Lower leg skin (tissue), 4 donors: ENCODE measurements at regions not wholly inside any gene's neighbourhood (a gene's known extent, or its start where the extent isn't known, plus 50 kb on each side); places are given as distances from the start of the nearest gene placed in this dataset.

Experiments used
- DNase-seq, 2 donors: peaks; one replicate each; pipeline ENCODE4 v3.0.0-alpha.2; 2019; ENCODE audit warnings: low spot score in 2 of 2
- H3K4me3 ChIP-seq: fragments of 200-600 bp; sonication (generic); 2 replicates; pipeline ENCODE4 v1.5.1; 2017; ENCODE audit warnings: mild to moderate bottlenecking, low read depth; ENCODE audit not compliant: poor library complexity, severe bottlenecking
- POLR2A ChIP-seq, 2 donors: fragments of 450-650 bp; IDR thresholded peaks; one replicate each; pipeline ENCODE4 v1.6.1; 2016 to 2017; ENCODE audit warnings: antibody characterized with exemption in 2 of 2, mild to moderate bottlenecking in 1 of 2, moderate library complexity in 1 of 2
- WGBS, 2 donors: methylation state at CpG; one replicate each; pipeline ENCODE4 v1.1.5; 2018; 5-methylcytosine and 5-hydroxymethylcytosine counted together
- intact Hi-C: fragments of 100-400 bp; cut with DNase I; formaldehyde crosslinking; loops from one replicate; pipeline ENCODE4 v1.15.0; 2023; ENCODE audit warnings: low total_unique reads
- TF ChIP-seq, protein P1 (sequence below), 3 donors: fragments of 450-650 bp; IDR thresholded peaks; one replicate each; pipeline ENCODE4 v1.5.1; 2016; ENCODE audit warnings: antibody characterized with exemption in 3 of 3, mild to moderate bottlenecking in 3 of 3, moderate library complexity in 2 of 3

DNA sequence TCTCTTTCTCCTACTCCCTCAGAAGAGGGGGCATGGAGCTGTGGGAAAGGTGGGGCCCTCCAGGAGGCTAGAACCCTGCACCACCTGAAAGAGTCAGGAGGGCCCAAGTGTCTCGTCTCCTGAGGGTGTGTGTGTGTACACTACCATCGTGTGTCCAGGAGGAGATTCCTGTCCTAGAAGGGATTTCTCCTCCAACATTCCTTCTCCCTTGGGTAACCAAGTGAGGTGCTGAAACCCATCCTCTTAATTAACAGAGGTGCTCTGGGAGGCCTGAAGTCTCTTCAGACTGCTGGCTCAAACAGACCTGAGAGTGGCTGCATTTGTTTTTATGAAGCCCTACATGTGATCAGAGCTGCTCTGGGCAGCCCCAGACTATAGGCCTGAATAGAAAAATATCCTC lies 61.1 kb upstream of the FAM169A start:
- 63 to 78% methylated on average over 2 of the region's 2 CpGs for WGBS, 2 donors
- H3K4me3 ChIP-seq, result no peak overlapping the region
- intact Hi-C loops, result no loop called here
- no peak for TF ChIP-seq POLR2A (IDR thresholded peaks at IDR 0.05)
- TF ChIP-seq, protein P1, sequence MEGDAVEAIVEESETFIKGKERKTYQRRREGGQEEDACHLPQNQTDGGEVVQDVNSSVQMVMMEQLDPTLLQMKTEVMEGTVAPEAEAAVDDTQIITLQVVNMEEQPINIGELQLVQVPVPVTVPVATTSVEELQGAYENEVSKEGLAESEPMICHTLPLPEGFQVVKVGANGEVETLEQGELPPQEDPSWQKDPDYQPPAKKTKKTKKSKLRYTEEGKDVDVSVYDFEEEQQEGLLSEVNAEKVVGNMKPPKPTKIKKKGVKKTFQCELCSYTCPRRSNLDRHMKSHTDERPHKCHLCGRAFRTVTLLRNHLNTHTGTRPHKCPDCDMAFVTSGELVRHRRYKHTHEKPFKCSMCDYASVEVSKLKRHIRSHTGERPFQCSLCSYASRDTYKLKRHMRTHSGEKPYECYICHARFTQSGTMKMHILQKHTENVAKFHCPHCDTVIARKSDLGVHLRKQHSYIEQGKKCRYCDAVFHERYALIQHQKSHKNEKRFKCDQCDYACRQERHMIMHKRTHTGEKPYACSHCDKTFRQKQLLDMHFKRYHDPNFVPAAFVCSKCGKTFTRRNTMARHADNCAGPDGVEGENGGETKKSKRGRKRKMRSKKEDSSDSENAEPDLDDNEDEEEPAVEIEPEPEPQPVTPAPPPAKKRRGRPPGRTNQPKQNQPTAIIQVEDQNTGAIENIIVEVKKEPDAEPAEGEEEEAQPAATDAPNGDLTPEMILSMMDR (IDR thresholded peaks at IDR 0.05), result no peak
- no peak for DNase-seq

DNA sequence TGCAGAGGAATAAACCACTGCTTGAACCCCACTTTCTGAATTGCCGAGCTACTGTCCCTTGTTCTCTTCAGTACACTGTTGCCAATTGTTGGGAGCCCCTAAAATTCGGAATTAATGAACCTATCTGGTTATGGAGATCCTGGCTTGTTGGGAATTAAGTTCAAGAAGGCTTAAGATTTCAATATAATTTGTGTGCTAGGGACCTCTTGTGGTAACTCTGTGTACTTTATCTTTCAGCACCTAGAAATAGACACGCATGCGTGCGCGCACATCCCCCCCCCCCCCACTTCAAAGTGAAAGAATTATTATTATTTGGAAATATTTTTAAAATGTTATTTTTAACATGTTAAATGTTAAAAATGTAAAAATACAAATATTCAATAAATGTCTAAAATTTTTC lies 53.3 kb upstream of the FAM169A start:
- intact Hi-C loops, result no loop called here
- no peak overlapping the region for H3K4me3 ChIP-seq
- 6 to 8% methylated on average over 6 of the region's 6 CpGs for WGBS, 2 donors
- DNase-seq, result no peak
- TF ChIP-seq, protein P1 (IDR thresholded peaks at IDR 0.05), result no peak
- TF ChIP-seq POLR2A (IDR thresholded peaks at IDR 0.05), result no peak

DNA sequence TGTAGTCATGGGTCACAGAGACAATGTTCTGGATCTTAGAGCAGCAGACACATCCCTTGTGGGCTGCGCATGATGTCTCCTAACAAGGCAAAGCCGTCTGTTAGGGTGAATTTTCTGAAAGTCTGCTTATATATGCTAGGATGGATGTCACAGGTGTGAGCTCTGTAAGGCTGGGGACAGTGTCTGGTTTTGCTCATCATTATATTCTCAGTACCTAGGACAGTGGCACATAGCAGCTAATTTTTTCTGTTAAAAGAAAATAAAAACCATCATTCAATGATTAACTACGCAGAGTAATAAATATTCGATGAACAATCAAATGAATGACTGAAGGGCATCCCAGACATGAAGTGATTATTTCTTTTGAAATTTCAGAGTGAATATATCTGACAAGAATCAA lies 52.9 kb upstream of the FAM169A start:
- no peak for TF ChIP-seq POLR2A (IDR thresholded peaks at IDR 0.05)
- TF ChIP-seq, protein P1 (IDR thresholded peaks at IDR 0.05), result no peak
- WGBS, 2 donors, result 74 to 76% methylated on average over 4 of the region's 4 CpGs
- no peak for DNase-seq
- intact Hi-C loops, result no loop called here
- no peak overlapping the region for H3K4me3 ChIP-seq

DNA sequence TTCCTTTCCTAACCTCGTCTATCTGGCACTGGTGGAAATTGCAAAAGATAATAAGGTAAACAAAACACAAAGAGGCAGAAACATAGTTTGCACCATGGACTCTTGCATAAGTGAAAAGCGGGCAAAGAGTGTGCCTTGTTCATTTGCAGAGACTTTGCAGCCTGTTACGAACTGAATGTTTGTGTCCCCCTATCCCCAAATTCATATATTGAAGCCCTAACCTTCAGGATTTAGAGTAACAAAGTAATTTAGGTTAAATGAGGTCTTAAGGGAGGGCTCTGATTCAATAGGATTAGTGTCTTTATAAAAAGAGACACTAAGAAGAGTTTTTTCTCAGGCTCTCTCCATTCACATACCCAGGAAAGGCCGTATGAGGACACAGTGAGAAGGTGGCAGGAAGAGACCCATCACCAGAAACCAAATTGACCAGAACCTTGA lies 52.1 kb upstream of the FAM169A start:
- WGBS, 2 donors, result 86% methylated on average over 4 of the region's 4 CpGs
- no peak for DNase-seq
- intact Hi-C loops, result no loop called here
- TF ChIP-seq, protein P1 (IDR thresholded peaks at IDR 0.05), result no peak
- TF ChIP-seq POLR2A (IDR thresholded peaks at IDR 0.05), result no peak
- no peak overlapping the region for H3K4me3 ChIP-seq

DNA sequence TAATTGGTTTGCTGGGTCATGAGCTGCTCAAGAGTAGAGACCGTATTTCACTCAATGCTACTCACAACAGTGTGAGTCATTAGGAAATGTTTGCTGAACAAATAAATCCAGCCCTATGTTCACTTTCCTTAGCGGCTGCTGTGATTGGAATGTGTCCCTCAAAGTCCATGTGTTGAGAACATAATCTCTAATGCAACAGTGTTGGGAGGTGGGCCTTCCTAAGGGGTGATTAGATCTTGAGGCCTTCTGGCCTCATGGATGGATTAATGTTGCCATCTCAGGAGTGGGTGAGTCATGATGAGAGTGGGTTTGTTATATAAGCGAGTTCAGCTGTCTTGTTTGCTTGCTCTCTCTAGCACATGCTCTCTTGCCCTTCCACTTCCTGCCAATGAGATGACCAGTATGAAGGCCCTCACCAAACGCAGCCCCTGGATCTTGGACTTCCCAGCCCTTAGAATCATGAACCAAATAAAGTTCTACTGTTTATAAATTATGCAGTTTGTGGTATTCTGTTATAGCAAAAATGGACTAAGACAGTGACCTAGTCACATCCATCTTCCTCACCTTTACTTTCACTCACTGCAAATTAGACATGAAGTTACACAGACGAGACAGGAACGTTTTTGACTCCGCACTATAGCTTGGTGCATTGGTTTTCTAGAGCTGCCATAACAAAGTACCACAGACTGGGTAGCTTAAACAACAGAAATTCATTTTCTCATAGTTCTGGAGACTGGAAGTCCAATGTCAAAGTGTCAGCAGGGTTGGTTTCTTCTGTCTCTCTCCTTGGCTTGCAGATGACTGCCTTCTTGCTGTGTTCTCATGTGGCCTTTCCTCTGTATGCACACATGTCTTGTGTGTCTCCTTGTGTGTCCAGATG lies 50.9 kb upstream of the FAM169A start:
- TF ChIP-seq, protein P1 (IDR thresholded peaks at IDR 0.05), result no peak
- TF ChIP-seq POLR2A (IDR thresholded peaks at IDR 0.05), result no peak
- DNase-seq, result no peak
- intact Hi-C loops, result no loop called here
- no peak overlapping the region for H3K4me3 ChIP-seq
- 84 to 86% methylated on average over 7 of the region's 7 CpGs for WGBS, 2 donors
